Activated CD8-positive, alpha-beta T cell treated with anti-CD3 and anti-CD28 coated beads for 36 hours (primary cell): ENCODE measurements at regions not wholly inside any gene's neighbourhood (a gene's known extent, or its start where the extent isn't known, plus 50 kb on each side); places are given as distances from the start of the nearest gene placed in this dataset.

Experiments used
- ATAC-seq: fragments of 200-7000 bp; cut with Tn5 transposase; one replicate; pipeline ENCODE4 v1.10.0; 2021; ENCODE audit warnings: mild to moderate bottlenecking, moderate library complexity
- CTCF ChIA-PET: fragments of 350-600 bp; sonication (Branson Sonifier 250); formaldehyde crosslinking; loops from one replicate; lab custom pipeline; 2021; ENCODE audit warnings: antibody characterized with exemption; lab: Charles Lee
- POLR2A ChIA-PET: fragments of 350-600 bp; sonication (Branson Sonifier 250); formaldehyde crosslinking; loops from one replicate; lab custom pipeline; 2021; ENCODE audit warnings: antibody characterized with exemption; lab: Charles Lee
- DNase-seq: peaks from one replicate; pipeline ENCODE4 v3.0.0-alpha.2; 2020
- H3K27ac Mint-ChIP-seq: one replicate; pipeline ENCODE4 v1.8.0; 2021; ENCODE audit warnings: mild to moderate bottlenecking, mixed read lengths
- H3K27me3 Mint-ChIP-seq: one replicate; pipeline ENCODE4 v1.8.0; 2021; ENCODE audit warnings: mixed read lengths
- H3K36me3 Mint-ChIP-seq: one replicate; pipeline ENCODE4 v1.8.0; 2021; ENCODE audit warnings: low read depth, mixed read lengths
- H3K4me1 Mint-ChIP-seq: one replicate; pipeline ENCODE4 v1.8.0; 2021; ENCODE audit warnings: low read depth, mixed read lengths
- H3K4me3 Mint-ChIP-seq: one replicate; pipeline ENCODE4 v1.8.0; 2021; ENCODE audit warnings: mild to moderate bottlenecking, moderate library complexity, mixed read lengths
- H3K9me3 Mint-ChIP-seq: one replicate; pipeline ENCODE4 v1.8.0; 2021; ENCODE audit warnings: mixed read lengths
- CTCF ChIP-seq: fragments of 200-600 bp; IDR thresholded peaks from one replicate; pipeline ENCODE4 v1.8.0; 2022; ENCODE audit warnings: antibody characterized with exemption, mild to moderate bottlenecking
- intact Hi-C: fragments of 100-400 bp; cut with micrococcal nuclease; formaldehyde crosslinking; loops from one replicate; pipeline ENCODE4 v1.10.0; 2022

DNA sequence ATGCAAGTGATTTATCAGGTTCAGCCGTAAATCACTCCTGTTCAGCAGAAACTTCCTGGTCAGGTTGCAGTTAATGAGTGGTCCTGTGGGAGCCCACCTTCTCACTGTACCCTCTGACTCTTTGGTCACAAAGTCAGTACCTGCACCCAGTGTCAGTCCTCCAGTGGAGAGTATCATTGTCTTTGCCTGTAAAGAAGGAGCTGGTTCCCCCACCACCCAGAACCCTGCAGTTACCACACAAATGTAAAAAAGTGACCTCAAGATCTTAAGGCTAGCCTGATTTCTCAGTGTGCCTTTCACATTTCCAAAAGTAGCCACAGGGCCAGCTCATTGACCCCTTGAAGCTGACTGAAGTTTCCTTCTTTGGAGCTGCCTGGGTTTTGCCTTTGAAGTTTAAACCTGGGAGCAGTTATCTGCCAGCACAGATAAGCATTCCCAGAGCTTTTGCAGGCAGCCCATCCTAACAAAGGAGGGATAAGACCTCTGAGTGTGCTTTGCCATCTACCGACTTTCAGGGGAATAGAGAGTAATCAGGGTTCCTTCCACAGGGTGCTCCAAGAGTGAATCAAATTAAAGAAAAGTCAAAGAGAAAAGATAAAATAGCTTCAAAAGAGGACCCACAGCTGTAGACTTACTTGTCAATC lies 725.2 kb downstream of the CPS1 start:
- no peak for DNase-seq
- no peak for ATAC-seq

GRCh38 chr2:211302676-211303075 lies 746.3 kb downstream of the CPS1 start:
- intact Hi-C loops = no loop called here
- TF ChIP-seq CTCF = no peak
- Mint-ChIP-seq H3K36me3 (no peaks in the 10 kb centered on the region), H3K27ac (no peak overlapping the region), H3K4me1 (no peaks in the 10 kb centered on the region), H3K27me3 (no peaks in the 10 kb centered on the region), H3K9me3 (no peaks in the 10 kb centered on the region), H3K4me3 (no peak overlapping the region)
- CTCF ChIA-PET = no interaction called here
- POLR2A ChIA-PET = no interaction called here
- no peak for DNase-seq
- no peak for ATAC-seq

More for the DNA sequence above, 725.2 kb downstream of the CPS1 start:
- Mint-ChIP-seq H3K4me3 (no peak overlapping the region), H3K4me1 (no peaks in the 10 kb centered on the region), H3K36me3 (no peaks in the 10 kb centered on the region), H3K9me3 (peaks cover 2% of the 10 kb centered on the region), H3K27ac (no peak overlapping the region), H3K27me3 (no peaks in the 10 kb centered on the region)
- ChIA-PET CTCF (no interaction called here), POLR2A (no interaction called here)
- intact Hi-C loops = no loop called here
- TF ChIP-seq CTCF = no peak

DNA sequence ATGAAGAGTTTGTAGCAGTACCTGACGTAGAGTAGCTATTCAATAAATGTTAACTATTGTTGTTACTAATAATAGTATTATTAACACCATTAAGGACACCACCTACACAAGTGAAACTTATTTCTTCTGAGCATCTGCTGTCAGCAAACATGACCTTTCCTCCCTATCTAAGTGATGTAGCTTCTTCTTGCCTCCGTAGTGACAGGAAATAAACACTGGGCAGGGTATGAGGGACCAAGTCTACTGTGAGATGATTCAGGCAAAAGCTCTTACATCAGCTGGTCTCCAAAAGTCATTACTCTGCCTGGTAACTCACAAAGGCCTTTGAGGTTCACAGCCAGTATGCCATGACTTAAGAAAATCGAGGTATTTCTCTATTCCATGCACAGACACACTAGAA lies 750.5 kb downstream of the CPS1 start:
- intact Hi-C loops = no loop called here

More for the DNA sequence above, 750.5 kb downstream of the CPS1 start:
- no peak for TF ChIP-seq CTCF
- CTCF ChIA-PET = no interaction called here
- POLR2A ChIA-PET = no interaction called here
- Mint-ChIP-seq H3K27ac (no peak overlapping the region), H3K36me3 (no peaks in the 10 kb centered on the region), H3K27me3 (no peaks in the 10 kb centered on the region), H3K4me3 (no peak overlapping the region), H3K4me1 (no peaks in the 10 kb centered on the region), H3K9me3 (no peaks in the 10 kb centered on the region)
- DNase-seq (no peak), ATAC-seq (no peak)
